CD4-positive, CD25-positive, alpha-beta regulatory T cell (primary cell): ENCODE measurements at regions not wholly inside any gene's neighbourhood (a gene's known extent, or its start where the extent isn't known, plus 50 kb on each side); places are given as distances from the start of the nearest gene placed in this dataset.

ENCODE experiments used
- ATAC-seq, 2 donors: fragments of 150-1000 bp; cut with Tn5 transposase; one replicate each; pipeline ENCODE4 v1.10.0; 2021; ENCODE audit warnings: low read depth in 2 of 2, moderate number of reproducible peaks in 2 of 2, moderate library complexity in 1 of 2
- DNase-seq, 3 donors: peaks; one replicate each; pipeline versions ENCODE4 v3.0.0 to v3.0.0-alpha.2; 2012 to 2022; ENCODE audit warnings: mixed read lengths in 1 of 3
- H3K27ac ChIP-seq: one replicate; pipeline ENCODE4 v1.7.0; 2013; ENCODE audit warnings: mild to moderate bottlenecking, low read length; ENCODE audit not compliant: insufficient read depth, poor library complexity, severe bottlenecking
- H3K27me3 ChIP-seq: one replicate; pipeline ENCODE4 v1.7.0; 2013; ENCODE audit warnings: low read length; ENCODE audit not compliant: control insufficient read depth, insufficient read depth
- H3K36me3 ChIP-seq: one replicate; pipeline ENCODE4 v1.7.0; 2013; ENCODE audit warnings: mild to moderate bottlenecking, low read length, moderate library complexity; ENCODE audit not compliant: control insufficient read depth, insufficient read depth
- H3K4me1 ChIP-seq: 2 replicates; pipeline ENCODE4 v1.7.0; 2013; ENCODE audit warnings: mild to moderate bottlenecking, low read length; ENCODE audit not compliant: insufficient read depth, control insufficient read depth, poor library complexity, severe bottlenecking
- H3K4me3 ChIP-seq: one replicate; pipeline ENCODE4 v1.7.0; 2013; ENCODE audit warnings: low read depth, mild to moderate bottlenecking, low read length, moderate library complexity
- H3K9me3 ChIP-seq, 2 experiments: 1 replicate in 1 of 2; 2 replicates in 1 of 2; pipeline ENCODE4 v1.7.0; 2013; ENCODE audit warnings: low read length in 2 of 2, mild to moderate bottlenecking in 1 of 2, moderate library complexity in 1 of 2; ENCODE audit not compliant: control insufficient read depth in 2 of 2
- H3K27ac Mint-ChIP-seq, 3 donors: one replicate each; pipeline ENCODE4 v1.8.0; 2020 to 2022; ENCODE audit warnings: mild to moderate bottlenecking in 3 of 3, mixed read lengths in 3 of 3, moderate library complexity in 2 of 3
- H3K27me3 Mint-ChIP-seq: one replicate; pipeline ENCODE4 v1.8.0; 2022; ENCODE audit warnings: mild to moderate bottlenecking, mixed read lengths
- H3K36me3 Mint-ChIP-seq: one replicate; pipeline ENCODE4 v1.8.0; 2020; ENCODE audit warnings: mixed read lengths
- H3K4me1 Mint-ChIP-seq, 4 donors: one replicate each; pipeline ENCODE4 v1.8.0; 2020 to 2022; ENCODE audit warnings: mixed read lengths in 4 of 4, mild to moderate bottlenecking in 1 of 4
- H3K4me3 Mint-ChIP-seq, 4 donors: one replicate each; pipeline ENCODE4 v1.8.0; 2020 to 2022; ENCODE audit warnings: mild to moderate bottlenecking in 4 of 4, mixed read lengths in 4 of 4, moderate library complexity in 3 of 4
- H3K9me3 Mint-ChIP-seq, 7 donors: one replicate each; pipeline ENCODE4 v1.8.0; 2020 to 2022; ENCODE audit warnings: mixed read lengths in 7 of 7, mild to moderate bottlenecking in 3 of 7, moderate library complexity in 2 of 7

- DNase-seq = no peak
- H3K27ac Mint-ChIP-seq = no peak overlapping the region
- no peak for ATAC-seq
- no peaks in the 10 kb centered on the region for H3K27me3 Mint-ChIP-seq
- H3K36me3 Mint-ChIP-seq = no peaks in the 10 kb centered on the region
- H3K9me3 Mint-ChIP-seq = peaks cover 0 to 22% (median 11%) of the 10 kb centered on the region in 7 donors
- H3K4me1 Mint-ChIP-seq = no peaks in the 10 kb centered on the region
- Histone ChIP-seq H3K4me1 (no peaks in the 10 kb centered on the region), H3K4me3 (no peak overlapping the region), H3K27ac (no peak overlapping the region), H3K27me3 (no peaks in the 10 kb centered on the region), H3K9me3 (peaks cover 3 to 7% of the 10 kb centered on the region in 2 experiments), H3K36me3 (no peaks in the 10 kb centered on the region)
- H3K4me3 Mint-ChIP-seq = peak overlapping the region in 1 of 4 donors; percentile 38
Measured at GRCh38 chr5:117212866-117213265, 638.2 kb upstream of the SEMA6A start.

GRCh38 chr5:117210796-117211195 lies 636.2 kb upstream of the SEMA6A start:
- Mint-ChIP-seq H3K27me3 (no peaks in the 10 kb centered on the region), H3K9me3 (peaks cover 0 to 21% (median 13%) of the 10 kb centered on the region in 7 donors), H3K4me3 (no peak overlapping the region), H3K36me3 (no peaks in the 10 kb centered on the region), H3K4me1 (no peaks in the 10 kb centered on the region), H3K27ac (no peak overlapping the region)
- Histone ChIP-seq H3K9me3 (peaks cover 3 to 7% of the 10 kb centered on the region in 2 experiments), H3K27ac (no peak overlapping the region), H3K36me3 (no peaks in the 10 kb centered on the region), H3K4me3 (no peak overlapping the region), H3K4me1 (no peaks in the 10 kb centered on the region), H3K27me3 (no peaks in the 10 kb centered on the region)
- ATAC-seq = no peak
- DNase-seq = no peak

GRCh38 chr5:117209479-117209878 lies 634.9 kb upstream of the SEMA6A start:
- H3K36me3 ChIP-seq = no peaks in the 10 kb centered on the region
- H3K27me3 ChIP-seq = no peaks in the 10 kb centered on the region
- Mint-ChIP-seq H3K9me3 (peaks cover 0 to 21% (median 9%) of the 10 kb centered on the region in 7 donors), H3K27ac (no peak overlapping the region), H3K4me3 (no peak overlapping the region), H3K27me3 (no peaks in the 10 kb centered on the region), H3K4me1 (no peaks in the 10 kb centered on the region), H3K36me3 (no peaks in the 10 kb centered on the region)
- no peak overlapping the region for H3K4me3 ChIP-seq
- peaks cover 0 to 3% of the 10 kb centered on the region in 2 experiments for H3K9me3 ChIP-seq
- ATAC-seq (no peak), DNase-seq (no peak)
- no peak overlapping the region for H3K27ac ChIP-seq
- H3K4me1 ChIP-seq = no peaks in the 10 kb centered on the region

DNA sequence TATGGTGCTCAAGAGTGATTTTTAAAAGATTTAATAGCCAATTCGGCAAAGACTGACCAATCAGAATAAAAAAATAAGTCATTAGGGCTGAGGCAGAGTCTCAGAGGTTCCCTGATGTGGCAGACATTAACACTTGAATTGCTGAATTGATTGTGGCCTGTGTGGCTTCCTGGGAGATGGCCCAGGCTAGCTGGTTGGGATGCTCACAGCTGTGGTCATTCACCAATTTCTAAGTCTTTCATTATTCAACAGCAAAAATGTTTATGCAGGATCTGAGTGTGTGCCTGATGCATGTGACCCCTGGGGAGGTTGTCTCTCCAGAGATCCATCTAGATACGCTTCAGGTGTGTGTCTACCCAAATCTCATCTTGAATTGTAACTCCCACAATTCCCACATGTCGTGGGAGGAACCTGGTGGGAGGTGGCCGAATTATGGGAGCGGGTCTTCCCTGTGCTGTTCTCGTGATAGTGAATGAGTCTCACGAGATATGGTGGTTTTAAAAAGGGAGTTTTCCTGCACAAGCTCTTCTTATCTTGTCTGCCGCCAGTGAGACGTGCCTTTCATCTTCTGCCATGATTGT lies 632.6 kb upstream of the SEMA6A start:
- Histone ChIP-seq H3K9me3 (peaks cover 0 to 3% of the 10 kb centered on the region in 2 experiments), H3K27ac (no peak overlapping the region), H3K4me3 (no peak overlapping the region), H3K27me3 (no peaks in the 10 kb centered on the region), H3K4me1 (no peaks in the 10 kb centered on the region), H3K36me3 (no peaks in the 10 kb centered on the region)
- H3K4me3 Mint-ChIP-seq = no peak overlapping the region
- peaks cover 0 to 15% (median 9%) of the 10 kb centered on the region in 7 donors for H3K9me3 Mint-ChIP-seq
- H3K36me3 Mint-ChIP-seq = no peaks in the 10 kb centered on the region
- H3K4me1 Mint-ChIP-seq = no peaks in the 10 kb centered on the region
- no peak for DNase-seq
- H3K27ac Mint-ChIP-seq = no peak overlapping the region
- no peaks in the 10 kb centered on the region for H3K27me3 Mint-ChIP-seq
- no peak for ATAC-seq

DNA sequence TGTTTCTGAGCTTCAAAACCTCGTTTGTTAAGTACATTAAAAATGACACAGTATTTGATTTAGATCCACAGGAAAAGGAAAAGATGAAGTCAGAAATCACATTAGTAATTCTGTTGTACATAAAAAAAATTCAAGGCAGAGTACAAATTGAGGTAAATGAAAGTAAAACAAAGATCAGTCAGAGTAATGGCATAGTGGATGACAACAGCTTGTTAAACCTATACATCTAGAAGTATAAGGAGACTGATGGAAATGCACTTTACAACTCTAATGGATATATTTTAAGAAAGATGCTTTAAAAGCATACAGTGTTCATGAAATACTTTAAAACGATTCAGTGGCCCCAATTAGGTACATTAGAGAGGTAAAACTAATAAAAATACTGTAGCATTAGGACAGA lies 631.3 kb upstream of the SEMA6A start:
- Mint-ChIP-seq H3K27ac (no peak overlapping the region), H3K36me3 (no peaks in the 10 kb centered on the region), H3K9me3 (peaks cover 0 to 15% (median 6%) of the 10 kb centered on the region in 7 donors), H3K4me1 (no peaks in the 10 kb centered on the region), H3K4me3 (no peak overlapping the region), H3K27me3 (no peaks in the 10 kb centered on the region)
- H3K4me1 ChIP-seq = no peaks in the 10 kb centered on the region
- no peaks in the 10 kb centered on the region for H3K36me3 ChIP-seq
- DNase-seq (no peak), ATAC-seq (no peak)
- H3K27ac ChIP-seq = no peak overlapping the region
- H3K4me3 ChIP-seq = no peak overlapping the region
- peaks cover 0 to 3% of the 10 kb centered on the region in 2 experiments for H3K9me3 ChIP-seq
- H3K27me3 ChIP-seq = no peaks in the 10 kb centered on the region

DNA sequence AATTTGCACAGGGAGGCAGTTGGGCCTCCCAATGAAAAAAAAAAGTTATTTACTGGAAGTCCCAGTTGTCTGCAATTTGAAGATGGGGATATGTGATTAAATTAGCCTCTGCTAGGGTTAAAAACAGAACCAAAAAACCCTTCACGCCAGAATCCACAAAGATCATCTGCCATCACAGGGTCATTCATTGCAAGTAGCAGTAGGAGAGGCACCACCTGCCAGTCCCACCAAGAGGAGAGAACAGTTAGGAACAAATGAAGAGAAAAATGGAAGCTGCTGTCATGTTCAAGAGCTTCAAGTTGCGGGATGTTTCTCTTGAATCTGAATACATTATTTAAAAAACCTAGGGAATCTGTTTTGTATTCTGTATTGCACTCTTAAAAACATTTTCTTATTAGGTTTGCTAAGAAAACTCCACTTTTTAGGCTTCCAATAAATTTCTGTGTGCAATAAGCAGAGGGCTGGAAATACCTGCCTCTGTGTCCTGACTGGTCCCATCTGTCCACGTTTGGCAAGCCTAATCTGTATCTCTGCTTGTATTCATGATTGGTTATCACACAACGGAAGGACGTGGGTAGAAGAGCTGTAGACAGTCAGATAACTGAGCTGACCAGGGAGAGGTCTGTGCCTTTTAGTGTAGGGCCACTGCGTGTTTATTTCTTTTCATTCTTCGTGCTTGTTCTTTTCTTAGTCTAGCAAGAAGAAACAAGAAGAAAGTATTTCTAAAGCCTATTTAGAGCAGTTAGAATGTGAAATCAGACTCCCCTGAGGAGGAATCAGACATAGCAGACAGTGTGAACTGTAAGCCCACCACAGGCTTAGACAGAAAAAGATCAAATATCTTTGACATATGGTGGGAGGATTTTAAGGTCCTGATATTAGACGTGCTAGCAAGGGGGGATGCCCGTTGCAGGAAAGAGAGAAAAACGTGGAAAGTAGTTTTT lies 630.6 kb upstream of the SEMA6A start:
- Mint-ChIP-seq H3K36me3 (no peaks in the 10 kb centered on the region), H3K4me1 (no peaks in the 10 kb centered on the region), H3K27ac (no peak overlapping the region), H3K27me3 (no peaks in the 10 kb centered on the region), H3K9me3 (peaks cover 0 to 15% (median 5%) of the 10 kb centered on the region in 7 donors), H3K4me3 (no peak overlapping the region)
- DNase-seq (no peak), ATAC-seq (no peak)
- Histone ChIP-seq H3K36me3 (no peaks in the 10 kb centered on the region), H3K4me3 (no peak overlapping the region), H3K4me1 (no peaks in the 10 kb centered on the region), H3K27me3 (no peaks in the 10 kb centered on the region), H3K9me3 (peaks cover 0 to 3% of the 10 kb centered on the region in 2 experiments), H3K27ac (no peak overlapping the region)

- Histone ChIP-seq H3K4me1 (no peaks in the 10 kb centered on the region), H3K4me3 (no peak overlapping the region), H3K27ac (no peak overlapping the region), H3K27me3 (no peaks in the 10 kb centered on the region), H3K9me3 (no peaks in the 10 kb centered on the region), H3K36me3 (no peaks in the 10 kb centered on the region)
- DNase-seq (no peak), ATAC-seq (no peak)
- Mint-ChIP-seq H3K9me3 (peaks cover 0 to 16% (median 3%) of the 10 kb centered on the region in 7 donors), H3K4me1 (no peaks in the 10 kb centered on the region), H3K27me3 (no peaks in the 10 kb centered on the region), H3K36me3 (no peaks in the 10 kb centered on the region), H3K4me3 (no peak overlapping the region), H3K27ac (no peak overlapping the region)
Measured at GRCh38 chr5:117204404-117204803, 629.8 kb upstream of the SEMA6A start.
